NCI-H526 (cell line): ENCODE measurements at regions not wholly inside any gene's neighbourhood (a gene's known extent, or its start where the extent isn't known, plus 50 kb on each side); places are given as distances from the start of the nearest gene placed in this dataset.

Experiments
- DNase-seq, 2 experiments: peaks; one replicate each; lab custom pipeline; 2025; lab: John Stamatoyannopoulos, UW

GRCh38 chr5:112656451-112656850, 81.2 kb upstream of the APC start:
- DNase-seq, result no peak

GRCh38 chr5:112657804-112658203, 79.9 kb upstream of the APC start:
- no peak for DNase-seq

- DNase-seq, result no peak
Measured at GRCh38 chr5:112660359-112660758, 77.3 kb upstream of the APC start.

DNA sequence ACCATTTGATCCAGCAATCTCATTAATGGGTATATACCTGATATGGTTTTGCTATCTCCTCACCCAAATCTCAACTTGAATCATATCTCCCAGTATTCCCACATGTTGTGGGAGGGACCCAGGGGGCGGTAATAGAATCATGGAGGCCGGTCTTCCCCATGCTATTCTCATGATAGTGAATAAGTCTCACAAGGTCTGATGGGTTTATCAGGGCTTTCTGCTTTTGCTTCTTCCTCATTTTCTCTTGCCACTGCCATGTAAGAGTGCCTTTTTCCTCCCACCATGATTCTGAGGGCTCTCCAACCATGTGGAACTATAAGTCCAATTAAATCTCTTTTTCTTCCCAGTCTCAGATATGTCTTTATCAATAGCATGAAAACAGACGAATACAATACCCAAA, 74.5 kb upstream of the APC start:
- DNase-seq, result no peak

GRCh38 chr5:112668016-112668415, 69.7 kb upstream of the APC start:
- DNase-seq, result no peak

- DNase-seq, result no peak
Measured at GRCh38 chr5:112668911-112669310, 68.8 kb upstream of the APC start.

DNA sequence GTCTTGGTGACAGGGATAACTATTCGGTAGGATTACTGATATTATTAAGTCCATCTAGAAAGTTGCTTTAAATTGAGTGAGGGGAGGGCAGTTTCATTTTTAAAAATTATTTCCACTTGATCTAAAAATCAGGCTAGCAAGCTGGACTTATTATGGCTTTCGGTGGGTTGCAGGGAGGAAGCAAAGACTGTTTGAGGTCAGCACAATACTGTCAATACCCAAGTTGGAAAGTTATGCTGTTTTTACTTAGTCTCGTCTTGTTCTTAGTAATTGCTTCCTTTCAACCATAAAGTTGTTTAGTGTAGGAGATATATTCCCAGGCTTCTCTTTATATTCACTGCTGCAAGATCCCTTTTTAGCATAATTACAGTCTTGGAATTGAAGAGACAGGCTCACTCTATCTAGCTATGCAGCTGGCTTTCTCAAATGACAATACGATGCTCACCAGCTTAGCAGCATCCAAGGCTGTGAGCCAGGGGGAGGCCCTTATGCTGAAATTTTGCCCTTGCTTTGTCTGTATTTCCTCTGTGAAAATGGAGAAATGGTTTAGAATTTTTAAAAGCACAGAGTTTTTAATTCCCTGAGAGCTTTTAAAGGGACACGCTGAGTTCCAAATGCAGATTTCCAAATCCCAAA, 68.2 kb upstream of the APC start:
- no peak for DNase-seq

- no peak for DNase-seq
Measured at GRCh38 chr5:112671687-112672086, 66.0 kb upstream of the APC start.

GRCh38 chr5:112681481-112681908, 56.2 kb upstream of the APC start:
- no peak for DNase-seq

DNA sequence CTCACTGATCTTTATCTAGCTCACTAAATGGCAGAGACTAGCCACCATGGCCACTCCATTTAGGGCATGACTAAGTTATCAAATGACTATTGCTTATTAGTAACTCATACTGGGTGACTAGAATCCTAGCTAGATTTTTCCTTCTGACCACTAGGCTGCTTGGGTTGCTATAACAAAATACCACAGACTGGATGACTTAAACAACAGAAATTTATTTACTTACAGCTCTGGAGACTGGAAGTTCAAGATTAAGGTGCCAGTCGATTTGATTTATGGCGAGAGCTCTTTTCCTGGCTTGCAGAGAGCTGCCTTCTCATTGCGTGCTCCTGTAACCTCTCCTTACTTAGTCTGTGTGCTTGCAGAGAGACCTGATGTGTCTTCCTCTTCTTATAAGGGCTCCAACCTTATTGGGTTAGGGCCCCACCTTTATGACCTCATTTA, 55.0 kb upstream of the APC start:
- no peak for DNase-seq

- DNase-seq, result no peak
Measured at GRCh38 chr5:112684121-112684520, 53.6 kb upstream of the APC start.

DNA sequence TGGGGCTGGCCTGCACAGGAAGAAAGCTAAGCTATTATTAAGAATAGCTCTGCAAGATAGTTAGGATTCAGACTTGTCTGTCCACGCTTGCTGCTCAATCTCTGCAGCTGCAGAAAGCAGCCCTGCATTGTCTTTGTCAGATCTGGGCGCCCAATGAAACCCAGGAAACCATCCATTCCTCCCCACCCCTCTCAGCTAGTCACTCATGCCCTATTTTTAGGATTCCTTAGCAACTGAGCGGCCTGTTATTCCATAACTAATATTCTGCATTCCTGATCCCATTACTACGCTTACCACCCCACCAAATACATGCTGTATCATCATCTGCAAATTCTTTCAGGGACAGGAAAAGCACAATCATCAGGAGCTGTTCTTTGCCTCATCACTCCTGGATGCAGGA, 52.9 kb upstream of the APC start:
- no peak for DNase-seq

- DNase-seq, result no peak
Measured at GRCh38 chr5:112685386-112685785, 52.3 kb upstream of the APC start.

DNA sequence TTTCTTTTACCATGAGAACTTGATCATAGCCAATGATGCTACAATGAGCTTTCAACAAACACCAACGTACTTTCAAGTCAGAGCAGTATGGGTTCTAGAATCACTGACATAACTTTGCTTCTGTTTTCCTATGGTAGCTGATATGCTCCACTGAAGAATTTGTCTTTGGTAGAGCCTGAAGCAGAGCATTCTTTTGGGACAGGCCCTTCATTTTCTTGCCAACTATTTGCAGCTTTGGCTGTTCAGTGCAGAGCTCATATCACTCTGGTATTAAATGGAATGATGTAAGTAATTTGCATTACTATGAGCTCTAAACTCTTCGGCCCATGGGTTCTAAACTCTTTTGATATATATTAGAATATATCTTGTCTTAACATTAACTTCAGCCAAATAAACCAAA, 51.8 kb upstream of the APC start:
- DNase-seq, result no peak

GRCh38 chr5:112686675-112687074, 51.0 kb upstream of the APC start:
- no peak for DNase-seq

DNA sequence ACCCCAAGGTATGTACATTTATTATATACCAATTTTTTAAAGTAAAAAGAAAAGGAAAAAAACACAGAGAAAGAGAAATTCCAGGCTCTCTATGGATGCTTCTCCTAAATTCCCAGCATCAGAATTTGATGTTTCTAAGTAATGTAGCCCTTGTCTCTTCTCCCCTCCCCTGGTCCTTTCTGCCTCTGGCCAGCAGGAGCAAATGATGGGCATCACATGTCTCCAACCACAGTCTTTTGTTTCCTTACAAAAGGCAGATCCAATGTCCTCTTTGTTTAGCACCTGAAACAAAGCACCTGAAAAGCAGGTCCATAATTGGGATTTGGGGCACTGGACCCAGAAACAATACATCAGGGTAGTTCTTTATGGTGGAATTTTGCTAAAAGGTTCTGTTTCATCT, 50.4 kb upstream of the APC start:
- DNase-seq, result no peak
